ENCODE measurements at regions not wholly inside any gene's neighbourhood (a gene's known extent, or its start where the extent isn't known, plus 50 kb on each side); places are given as distances from the start of the nearest gene placed in this dataset.
"Not testable (repeated sequence)": the region's sequence is repeated elsewhere in the genome, so short reads cannot be mapped to it uniquely, and the experiment has no call there.

- TF ChIP-seq, protein P1, sequence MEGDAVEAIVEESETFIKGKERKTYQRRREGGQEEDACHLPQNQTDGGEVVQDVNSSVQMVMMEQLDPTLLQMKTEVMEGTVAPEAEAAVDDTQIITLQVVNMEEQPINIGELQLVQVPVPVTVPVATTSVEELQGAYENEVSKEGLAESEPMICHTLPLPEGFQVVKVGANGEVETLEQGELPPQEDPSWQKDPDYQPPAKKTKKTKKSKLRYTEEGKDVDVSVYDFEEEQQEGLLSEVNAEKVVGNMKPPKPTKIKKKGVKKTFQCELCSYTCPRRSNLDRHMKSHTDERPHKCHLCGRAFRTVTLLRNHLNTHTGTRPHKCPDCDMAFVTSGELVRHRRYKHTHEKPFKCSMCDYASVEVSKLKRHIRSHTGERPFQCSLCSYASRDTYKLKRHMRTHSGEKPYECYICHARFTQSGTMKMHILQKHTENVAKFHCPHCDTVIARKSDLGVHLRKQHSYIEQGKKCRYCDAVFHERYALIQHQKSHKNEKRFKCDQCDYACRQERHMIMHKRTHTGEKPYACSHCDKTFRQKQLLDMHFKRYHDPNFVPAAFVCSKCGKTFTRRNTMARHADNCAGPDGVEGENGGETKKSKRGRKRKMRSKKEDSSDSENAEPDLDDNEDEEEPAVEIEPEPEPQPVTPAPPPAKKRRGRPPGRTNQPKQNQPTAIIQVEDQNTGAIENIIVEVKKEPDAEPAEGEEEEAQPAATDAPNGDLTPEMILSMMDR (IDR thresholded peaks at IDR 0.05; ENCODE audit: insufficient read depth, low read depth, low read length) = no peak
- no peak for DNase-seq (ENCODE audit: low read depth)
- H3K4me3 ChIP-seq (ENCODE audit: low read depth, low read length) = no peak overlapping the region
These were observed 114.2 kb upstream of the DUSP22 start for GRCh38 chr6:178119-178518.

DNA sequence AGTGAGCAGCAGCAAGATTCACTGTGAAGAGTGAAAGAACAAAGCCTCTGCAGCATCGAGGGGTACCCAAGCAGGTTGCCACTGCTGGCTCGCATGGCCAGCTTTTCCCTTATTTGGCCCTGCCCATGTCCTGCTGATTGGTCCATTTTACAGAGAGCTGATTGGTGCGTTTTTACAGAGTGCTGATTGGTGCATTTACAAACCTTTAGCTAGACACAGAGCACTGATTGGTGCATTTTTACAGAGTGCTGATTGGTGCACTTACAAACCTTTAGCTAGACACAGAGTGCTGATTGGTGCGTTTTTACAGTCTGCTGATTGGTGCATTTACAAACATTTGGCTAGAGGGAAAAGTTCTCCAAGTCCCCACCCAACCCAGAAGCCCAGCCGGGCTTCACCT, 113.4 kb upstream of the DUSP22 start:
- DNase-seq (ENCODE audit: low read depth); H3K4me3 ChIP-seq (ENCODE audit: low read depth, low read length): not testable (repeated sequence)

DNA sequence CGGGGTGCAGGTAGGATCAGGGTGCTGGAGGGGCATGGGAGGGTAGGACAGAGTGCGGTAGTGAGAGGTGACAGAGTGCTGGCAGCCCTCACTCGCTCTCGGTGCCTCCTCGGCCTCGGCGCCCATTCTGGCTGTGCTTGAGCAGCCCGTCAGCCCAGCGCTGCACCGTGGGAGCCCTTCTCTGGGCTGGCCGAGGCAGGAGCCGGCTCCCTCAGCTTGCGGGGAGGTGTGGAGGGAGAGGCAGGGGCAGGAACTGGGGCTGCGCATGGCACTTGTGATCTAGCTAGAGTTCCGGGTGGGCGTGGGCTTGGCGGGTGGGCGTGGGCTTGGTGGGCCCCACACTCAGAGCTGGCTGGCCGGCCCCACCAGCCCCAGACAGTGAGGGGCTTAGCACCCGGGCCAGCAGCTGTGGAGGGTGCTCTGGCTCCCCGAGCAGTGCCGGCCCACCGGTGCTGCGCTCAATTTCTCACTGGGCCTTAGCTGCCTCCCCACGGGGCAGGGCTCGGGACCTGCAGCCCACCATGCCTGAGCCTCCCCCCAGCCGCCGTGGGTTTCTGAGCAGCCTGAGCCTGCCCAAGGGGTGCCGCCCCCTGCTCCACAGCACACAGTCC, 112.8 kb upstream of the DUSP22 start:
- no peak overlapping the region for H3K4me3 ChIP-seq (ENCODE audit: low read depth, low read length)
- TF ChIP-seq, protein P1 (IDR thresholded peaks at IDR 0.05; ENCODE audit: insufficient read depth, low read depth, low read length) = no peak
- DNase-seq (ENCODE audit: low read depth) = no peak

- DNase-seq (ENCODE audit: low read depth); H3K4me3 ChIP-seq (ENCODE audit: low read depth, low read length): not testable (repeated sequence)
These were observed 112.1 kb upstream of the DUSP22 start for GRCh38 chr6:180091-180694.

- no peak for DNase-seq (ENCODE audit: low read depth)
- TF ChIP-seq, protein P1 (IDR thresholded peaks at IDR 0.05; ENCODE audit: insufficient read depth, low read depth, low read length) = no peak
- no peak overlapping the region for H3K4me3 ChIP-seq (ENCODE audit: low read depth, low read length)
These were observed 111.1 kb upstream of the DUSP22 start for GRCh38 chr6:181049-181654.

- TF ChIP-seq, protein P1 (IDR thresholded peaks at IDR 0.05; ENCODE audit: insufficient read depth, low read depth, low read length) = no peak
- no peak overlapping the region for H3K4me3 ChIP-seq (ENCODE audit: low read depth, low read length)
- DNase-seq (ENCODE audit: low read depth) = no peak
These were observed 108.6 kb upstream of the DUSP22 start for GRCh38 chr6:183668-184067.

- no peak overlapping the region for H3K4me3 ChIP-seq (ENCODE audit: low read depth, low read length)
- no peak for DNase-seq (ENCODE audit: low read depth)
- TF ChIP-seq, protein P1 (IDR thresholded peaks at IDR 0.05; ENCODE audit: insufficient read depth, low read depth, low read length) = no peak
These were observed 108.1 kb upstream of the DUSP22 start for GRCh38 chr6:184161-184700.
